Left cardiac atrium (tissue), 4 donors: ENCODE measurements at regions not wholly inside any gene's neighbourhood (a gene's known extent, or its start where the extent isn't known, plus 50 kb on each side); places are given as distances from the start of the nearest gene placed in this dataset.

Source experiments
- ATAC-seq, 2 donors: fragments of 200-7000 bp; cut with Tn5 transposase; one replicate each; pipeline ENCODE4 v1.9.1; 2020; ENCODE audit warnings: mild to moderate bottlenecking in 2 of 2, moderate library complexity in 2 of 2
- DNase-seq: peaks from one replicate; pipeline ENCODE4 v3.0.0-alpha.2; 2020
- intact Hi-C, 2 donors: fragments of 100-400 bp; cut with DNase I; formaldehyde crosslinking; loops; one replicate each; pipeline versions ENCODE4 v1.14.1 to v1.15.1; 2022 to 2023
- donor health status: DM: no; HTN: yes; CAD: no.
- donor health status: DM: no; HTN: yes; CAD: no; lungs with severe emphysema.
- donor health status: DM: yes; HTN: yes; CAD: no.
- donor health status: Dilated cardiomyopathy.

DNA sequence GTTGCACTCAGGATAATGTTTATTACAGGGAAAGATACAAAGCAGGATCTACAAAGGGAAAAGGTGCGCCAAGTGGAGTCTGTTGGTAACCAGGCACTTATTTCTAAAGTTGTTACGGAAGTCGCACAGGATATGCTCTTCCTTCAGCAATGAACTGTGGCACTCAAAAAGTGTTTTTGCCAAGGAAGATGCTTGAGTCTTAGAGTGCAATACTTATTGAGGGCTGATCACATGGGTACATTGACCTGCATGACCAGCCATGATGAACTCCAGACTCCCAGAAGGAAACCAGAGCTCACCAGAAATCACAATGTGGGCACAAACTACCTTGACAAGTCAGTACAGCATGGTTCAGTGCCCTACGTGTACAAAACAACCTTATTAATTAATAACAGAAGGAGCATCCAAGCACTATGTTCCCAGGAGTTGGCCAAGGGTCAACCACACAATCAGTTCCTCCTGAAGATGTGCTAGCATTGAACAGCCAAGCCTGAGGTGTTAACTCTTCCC, 270.7 kb upstream of the TFAP2D start:
- no peak for ATAC-seq
- intact Hi-C loops: no loop called here
- DNase-seq: no peak

GRCh38 chr6:50443144-50443543, 270.2 kb upstream of the TFAP2D start:
- DNase-seq (no peak), ATAC-seq (no peak)
- intact Hi-C loops: no loop called here

GRCh38 chr6:50449128-50449527, 264.2 kb upstream of the TFAP2D start:
- DNase-seq (no peak), ATAC-seq (no peak)
- intact Hi-C loops: no loop called here

- intact Hi-C loops: no loop called here
- ATAC-seq (no peak), DNase-seq (no peak)
These were observed 261.4 kb upstream of the TFAP2D start for GRCh38 chr6:50451826-50452400.

DNA sequence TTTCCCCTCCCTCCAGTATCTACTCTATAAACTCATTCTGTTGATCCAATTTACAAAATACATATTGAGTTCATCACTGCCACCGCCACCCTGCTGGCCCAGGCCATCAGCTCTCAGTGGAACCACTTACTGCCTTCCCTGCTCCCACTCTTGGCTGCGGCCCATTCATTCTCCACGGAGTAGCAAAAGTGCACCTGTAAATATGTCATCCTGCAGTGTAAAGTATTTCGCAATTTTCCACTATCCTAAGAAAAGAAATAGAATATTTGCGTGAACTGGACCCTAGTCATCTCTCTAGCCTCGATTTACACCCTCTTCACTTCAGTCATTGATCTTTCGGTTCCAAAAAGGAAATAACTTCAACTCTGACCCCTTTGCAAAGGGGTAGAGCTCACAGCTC, 258.3 kb upstream of the TFAP2D start:
- DNase-seq (no peak), ATAC-seq (no peak)
- intact Hi-C loops: no loop called here

DNA sequence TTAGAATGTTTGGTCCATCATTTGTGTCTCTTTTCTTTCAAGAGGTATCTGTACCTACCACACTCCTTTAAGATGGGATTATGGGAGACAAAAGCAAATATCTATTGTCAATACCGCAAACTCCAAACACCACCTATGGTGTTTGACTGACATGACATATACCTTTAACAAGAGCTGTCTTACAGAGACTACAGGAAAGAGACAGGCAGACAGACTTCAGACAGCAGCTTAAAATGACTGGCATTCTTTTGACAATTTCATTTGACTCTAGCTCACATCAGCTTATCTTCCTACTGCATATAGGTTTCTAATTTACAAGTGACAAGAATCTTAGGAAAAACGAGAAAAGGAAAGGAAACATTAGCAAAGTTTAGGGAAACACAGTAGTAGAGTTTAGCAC, 256.0 kb upstream of the TFAP2D start:
- intact Hi-C loops: no loop called here
- no peak for ATAC-seq
- DNase-seq: no peak

GRCh38 chr6:50461696-50462095, 251.6 kb upstream of the TFAP2D start:
- DNase-seq (no peak), ATAC-seq (no peak)
- intact Hi-C loops: no loop called here

DNA sequence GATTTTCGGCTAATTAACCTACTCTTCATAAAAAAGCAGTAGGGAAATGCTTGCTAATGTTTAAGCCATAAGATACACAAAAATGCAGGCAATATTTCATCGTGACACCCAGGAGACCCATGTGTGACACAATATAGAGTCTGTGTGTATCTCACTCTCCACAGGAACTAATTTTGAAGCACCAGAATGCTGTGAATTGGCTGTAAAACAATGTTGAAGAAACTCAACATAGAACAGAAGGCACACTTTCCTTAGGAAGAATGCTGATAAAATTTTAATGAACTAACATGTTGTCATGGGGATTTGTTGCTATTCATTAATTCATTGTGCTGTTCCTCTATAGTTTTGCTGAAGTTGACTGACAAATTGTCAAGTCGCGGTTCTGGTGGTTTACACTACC, 249.4 kb upstream of the TFAP2D start:
- intact Hi-C loops: no loop called here
- ATAC-seq: no peak
- DNase-seq: no peak

DNA sequence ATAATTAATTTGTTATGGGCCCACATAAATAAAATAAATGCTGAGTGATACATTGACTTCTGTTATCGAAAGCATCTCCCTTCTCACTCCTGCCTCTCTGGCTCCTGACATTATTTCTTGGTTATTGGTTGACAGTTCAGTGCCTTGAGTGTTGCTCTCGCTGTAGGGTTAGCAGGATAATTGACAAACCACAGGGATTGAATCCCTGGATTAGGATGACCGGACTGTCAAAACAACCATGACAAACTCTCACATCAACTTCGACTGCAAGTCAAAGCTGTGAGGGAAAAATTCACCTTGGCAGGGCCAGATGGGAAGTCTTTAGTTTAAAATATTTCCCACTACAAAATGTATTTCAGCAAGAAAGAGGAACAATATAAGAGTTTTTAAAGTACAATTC, 245.4 kb upstream of the TFAP2D start:
- intact Hi-C loops: no loop called here
- ATAC-seq: no peak
- DNase-seq: no peak

DNA sequence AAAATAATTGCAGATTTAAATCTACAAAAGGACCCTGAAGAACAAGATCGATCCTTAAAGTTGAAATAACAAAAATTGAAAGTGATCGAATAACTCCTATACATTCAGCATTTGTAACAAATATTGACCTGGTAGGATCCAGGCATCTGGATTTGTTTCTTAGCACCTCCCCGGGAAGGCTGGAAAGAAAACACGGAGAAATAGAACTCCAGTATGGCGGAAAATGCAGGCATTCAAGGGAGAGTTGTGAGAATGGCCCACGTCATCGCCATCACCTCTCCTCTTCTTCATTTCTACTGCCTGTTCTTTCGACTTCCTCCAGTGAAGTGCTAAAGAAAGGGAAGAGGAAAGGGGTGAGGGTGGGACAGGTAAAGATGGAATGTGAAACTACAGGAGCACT, 242.3 kb upstream of the TFAP2D start:
- ATAC-seq: no peak
- intact Hi-C loops: no loop called here
- DNase-seq: no peak

GRCh38 chr6:50510361-50510760, 203.0 kb upstream of the TFAP2D start:
- intact Hi-C loops: no loop called here

DNA sequence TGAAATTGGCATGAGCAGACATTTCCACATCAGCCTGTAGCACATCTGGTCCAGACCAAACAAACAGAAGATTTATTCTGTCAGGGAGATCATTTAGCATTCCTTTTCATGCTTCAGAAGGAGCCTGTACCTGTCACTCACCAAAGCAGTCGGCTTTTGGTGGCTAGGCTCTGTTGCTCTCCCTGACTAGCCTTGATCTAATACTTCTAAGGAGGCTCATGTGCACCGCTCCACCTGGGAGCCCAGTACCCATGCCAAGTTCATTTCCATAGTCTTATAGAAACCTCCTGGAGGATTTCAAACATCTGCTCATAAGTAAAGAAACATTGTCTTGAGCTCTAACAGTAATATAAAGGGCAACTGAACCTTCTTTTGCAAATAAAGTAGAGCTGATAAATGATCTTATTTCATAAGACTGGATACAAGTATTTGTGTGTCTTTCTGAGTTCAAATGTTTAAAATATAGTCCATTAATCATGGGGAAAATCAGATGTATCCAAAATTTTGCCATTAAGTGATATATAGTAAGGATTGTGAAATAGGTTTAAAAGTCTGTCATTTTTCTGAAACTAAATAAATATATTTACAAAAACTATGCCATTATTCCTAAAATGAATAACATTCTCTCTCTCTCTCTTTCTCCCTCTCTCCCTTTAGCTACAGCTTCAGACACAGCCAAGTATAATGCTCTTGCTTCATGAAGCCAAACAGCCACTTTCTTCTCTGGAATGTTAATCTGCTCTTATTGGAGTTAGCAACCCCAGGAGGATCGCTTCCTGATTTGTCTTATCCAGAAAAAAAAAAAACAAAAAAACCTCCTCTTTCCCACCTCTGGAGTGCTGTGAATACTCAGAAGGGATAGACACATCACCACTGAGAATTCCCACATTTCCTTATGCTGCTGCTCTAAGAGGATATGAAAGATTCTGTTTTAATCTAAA, 192.7 kb upstream of the TFAP2D start:
- DNase-seq: no peak
- ATAC-seq: no peak
- intact Hi-C loops: no loop called here

More at GRCh38 chr6:50510361-50510760, 203.0 kb upstream of the TFAP2D start:
- DNase-seq (no peak), ATAC-seq (no peak)

- intact Hi-C loops: no loop called here
- ATAC-seq (no peak), DNase-seq (no peak)
These were observed 189.0 kb upstream of the TFAP2D start for GRCh38 chr6:50524341-50524740.

- ATAC-seq (no peak), DNase-seq (no peak)
- intact Hi-C loops: no loop called here
These were observed 185.3 kb upstream of the TFAP2D start for GRCh38 chr6:50527985-50528384.

DNA sequence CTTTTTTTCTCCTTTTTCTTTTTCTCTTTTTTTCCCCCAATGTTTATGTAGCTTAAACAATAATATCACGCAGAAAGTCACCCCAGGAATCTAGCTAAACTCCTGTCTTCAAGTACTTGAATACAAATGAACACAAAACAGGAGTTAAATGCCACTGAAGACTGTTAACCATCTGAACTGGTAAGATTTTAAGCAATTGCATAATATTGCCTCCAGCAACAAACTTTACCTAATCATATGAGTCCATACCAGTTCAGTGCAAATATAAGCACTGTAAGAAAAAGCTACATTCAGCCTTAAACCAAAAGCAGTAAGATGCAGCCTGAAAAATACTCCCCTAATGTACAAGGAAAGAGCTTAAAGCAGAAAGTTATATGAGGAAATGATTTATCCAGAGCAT, 173.9 kb upstream of the TFAP2D start:
- intact Hi-C loops: no loop called here
- ATAC-seq: no peak

DNA sequence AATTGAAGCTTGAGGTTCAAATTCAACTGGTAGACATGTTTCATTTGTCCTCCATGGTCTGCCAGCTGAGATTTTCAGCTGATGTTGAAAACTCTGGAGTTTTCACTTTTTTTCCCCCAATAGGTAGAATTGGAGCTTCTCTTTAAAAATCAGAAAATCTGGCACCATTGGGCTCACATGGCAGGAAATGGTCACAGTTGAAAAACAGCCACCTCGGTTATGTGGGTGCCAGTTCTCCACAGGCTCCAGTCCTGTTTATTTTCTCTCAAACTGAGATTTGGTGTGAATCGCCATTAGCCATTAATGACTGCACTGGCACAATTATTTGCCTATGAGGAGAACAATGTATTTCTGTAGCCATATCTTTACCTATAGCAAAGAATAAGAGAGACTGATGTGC, 171.4 kb upstream of the TFAP2D start:
- intact Hi-C loops: no loop called here
- ATAC-seq (no peak), DNase-seq (no peak)

More for the DNA sequence above, 173.9 kb upstream of the TFAP2D start:
- DNase-seq: no peak

DNA sequence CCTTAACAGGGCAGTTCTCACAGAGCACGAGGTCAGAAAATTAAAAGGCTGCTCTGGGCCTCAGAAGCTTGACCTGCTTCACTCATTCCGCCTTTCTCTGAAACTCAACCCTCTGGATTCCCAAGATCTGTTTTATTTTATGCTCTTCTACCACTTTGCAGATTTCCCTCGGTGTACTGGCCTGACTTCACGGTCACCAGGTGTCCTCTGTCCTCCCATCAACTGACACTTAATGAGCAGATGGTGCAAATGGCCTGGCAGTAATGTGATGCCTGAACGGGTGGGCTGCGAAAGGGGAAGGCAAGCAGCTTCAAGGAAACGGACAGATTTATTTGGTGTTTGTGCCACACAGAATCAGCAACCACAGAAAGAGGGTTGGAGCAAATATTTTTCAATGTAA, 169.7 kb upstream of the TFAP2D start:
- no peak for ATAC-seq
- intact Hi-C loops: no loop called here
- DNase-seq: no peak

DNA sequence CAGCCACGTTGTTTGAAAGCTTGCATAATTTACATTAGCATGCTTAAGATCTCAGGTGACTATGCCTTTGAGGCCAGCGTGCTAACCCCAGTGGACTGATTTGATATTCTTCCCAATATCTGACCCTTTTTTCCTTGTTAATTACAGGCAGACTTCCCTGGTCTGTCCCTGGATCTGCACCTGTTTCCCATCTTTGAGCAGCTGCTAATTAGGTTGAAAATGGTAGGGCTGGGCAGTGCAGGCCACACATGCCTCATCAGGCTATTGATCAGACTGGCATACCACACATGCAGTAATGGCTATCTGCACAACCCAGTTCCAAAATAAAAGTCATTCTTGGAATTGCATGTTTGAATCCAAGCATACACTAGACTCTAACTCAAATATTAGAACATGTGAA, 164.3 kb upstream of the TFAP2D start:
- intact Hi-C loops: no loop called here
- no peak for ATAC-seq

GRCh38 chr6:50549475-50549874, 163.9 kb upstream of the TFAP2D start:
- DNase-seq (no peak), ATAC-seq (no peak)
- intact Hi-C loops: no loop called here

More for the DNA sequence above, 164.3 kb upstream of the TFAP2D start:
- DNase-seq: no peak

DNA sequence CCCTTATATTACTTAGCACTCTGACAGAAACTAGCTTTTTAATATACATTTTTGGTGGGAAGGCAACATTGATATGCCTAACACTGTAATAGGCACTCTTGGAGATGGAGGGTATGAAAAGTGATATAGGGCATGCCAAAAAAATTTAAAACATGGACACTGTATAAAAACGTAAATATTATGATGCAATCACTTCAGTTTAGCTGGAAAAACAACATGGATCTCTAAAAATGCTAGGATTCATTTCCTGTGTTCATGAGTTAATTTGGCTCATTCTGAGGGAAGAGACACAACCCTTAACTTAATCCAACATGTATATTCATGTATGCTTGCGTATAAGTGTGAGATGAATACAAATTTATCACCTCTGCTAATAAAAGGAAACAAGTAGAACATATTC, 157.3 kb upstream of the TFAP2D start:
- no peak for ATAC-seq
- intact Hi-C loops: no loop called here

DNA sequence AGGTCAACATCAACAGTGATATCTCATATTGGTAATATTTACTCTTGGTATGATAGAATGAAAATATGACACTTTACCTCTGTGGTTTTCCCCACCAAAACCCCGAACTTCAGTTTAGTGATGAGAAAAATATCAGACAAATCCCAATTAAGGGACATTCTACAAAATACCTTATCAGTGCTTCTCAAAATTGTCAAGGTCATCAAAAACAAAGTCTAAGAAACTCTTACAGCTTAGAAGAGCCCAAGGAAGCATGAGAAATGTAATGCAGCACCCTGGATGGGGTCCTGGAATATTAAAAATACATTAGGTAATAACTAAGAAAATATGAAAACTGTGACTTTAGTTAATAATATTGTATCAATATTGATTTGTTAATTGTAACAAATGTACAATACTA, 148.3 kb upstream of the TFAP2D start:
- ATAC-seq (no peak), DNase-seq (no peak)
- intact Hi-C loops: no loop called here

More for the DNA sequence above, 157.3 kb upstream of the TFAP2D start:
- DNase-seq: no peak
